Tibial artery (tissue), 4 donors: ENCODE measurements at regions not wholly inside any gene's neighbourhood (a gene's known extent, or its start where the extent isn't known, plus 50 kb on each side); places are given as distances from the start of the nearest gene placed in this dataset.
"Not testable (repeated sequence)": the region's sequence is repeated elsewhere in the genome, so short reads cannot be mapped to it uniquely, and the experiment has no call there.

Source experiments
- DNase-seq, 2 donors: peaks; one replicate each; pipeline ENCODE4 v3.0.0-alpha.2; 2019
- H3K27ac ChIP-seq, 2 donors: fragments of 200-600 bp; sonication (generic) in 1 of 2; 1 replicate in 1 of 2; 2 replicates in 1 of 2; pipeline ENCODE4 v1.5.1; 2018 to 2019; ENCODE audit warnings: mild to moderate bottlenecking in 1 of 2
- H3K27me3 ChIP-seq, 2 donors: fragments of 200-600 bp; sonication (generic) in 1 of 2; one replicate each; pipeline versions ENCODE4 v1.5.1 to v1.6.0; 2016 to 2019
- H3K36me3 ChIP-seq, 3 donors: fragments of 200-600 bp; sonication (generic) in 2 of 3; one replicate each; pipeline ENCODE4 v1.5.1; 2016 to 2019; ENCODE audit warnings: mild to moderate bottlenecking in 2 of 3
- H3K4me1 ChIP-seq, 4 donors: fragments of 200-600 bp; sonication (generic) in 2 of 4; 1 replicate in 3 of 4; 2 replicates in 1 of 4; pipeline ENCODE4 v1.5.1; 2016 to 2019
- H3K4me3 ChIP-seq, 2 donors: fragments of 200-600 bp; sonication (generic) in 1 of 2; 1 replicate in 1 of 2; 2 replicates in 1 of 2; pipeline ENCODE4 v1.5.1; 2018 to 2019; ENCODE audit warnings: mild to moderate bottlenecking in 2 of 2
- H3K9me3 ChIP-seq, 3 donors: fragments of 200-600 bp; sonication (generic) in 1 of 3; one replicate each; pipeline ENCODE4 v1.5.1; 2016 to 2019
- intact Hi-C: fragments of 100-400 bp; cut with DNase I; formaldehyde crosslinking; loops from one replicate; pipeline ENCODE4 v1.15.0; 2023; ENCODE audit warnings: low total_unique reads
- TF ChIP-seq, protein P1 (sequence below), 2 experiments: fragments of 200-600 bp in 1 of 2; fragments of 450-650 bp in 1 of 2; IDR thresholded peaks; one replicate each; pipeline ENCODE4 v1.5.1; 2017 to 2019; ENCODE audit warnings: antibody characterized with exemption in 2 of 2, mild to moderate bottlenecking in 1 of 2, moderate library complexity in 1 of 2

DNA sequence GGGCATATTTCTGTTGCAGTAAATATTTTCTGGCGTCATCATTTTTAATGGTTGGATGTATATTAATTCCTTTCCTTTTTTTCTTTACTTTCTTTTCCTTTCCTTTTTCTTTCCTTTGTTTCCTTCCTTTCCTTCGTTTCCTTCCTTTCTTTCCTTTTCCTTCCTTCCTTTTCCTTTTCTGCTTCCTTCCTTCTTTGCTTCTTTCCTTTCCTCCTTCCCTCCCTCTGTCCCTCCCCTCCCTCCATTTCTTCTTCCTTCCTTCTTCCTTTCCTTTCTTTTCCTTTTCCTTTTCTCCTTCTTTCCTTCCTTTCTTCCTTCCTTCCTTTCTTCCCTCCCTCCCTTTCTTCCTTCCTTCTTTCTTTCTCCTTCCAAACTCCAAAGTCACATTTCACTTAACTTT, 54.9 kb upstream of the LYSMD4 start:
- DNase-seq = no peak
- intact Hi-C loops = no loop called here
- no peaks in the 10 kb centered on the region for H3K36me3 ChIP-seq
- H3K4me1 ChIP-seq = no peaks in the 10 kb centered on the region
- no peaks in the 10 kb centered on the region for H3K27me3 ChIP-seq
- no peak overlapping the region for H3K4me3 ChIP-seq
- H3K9me3 ChIP-seq = no peaks in the 10 kb centered on the region
- H3K27ac ChIP-seq = no peak overlapping the region
- TF ChIP-seq, protein P1, sequence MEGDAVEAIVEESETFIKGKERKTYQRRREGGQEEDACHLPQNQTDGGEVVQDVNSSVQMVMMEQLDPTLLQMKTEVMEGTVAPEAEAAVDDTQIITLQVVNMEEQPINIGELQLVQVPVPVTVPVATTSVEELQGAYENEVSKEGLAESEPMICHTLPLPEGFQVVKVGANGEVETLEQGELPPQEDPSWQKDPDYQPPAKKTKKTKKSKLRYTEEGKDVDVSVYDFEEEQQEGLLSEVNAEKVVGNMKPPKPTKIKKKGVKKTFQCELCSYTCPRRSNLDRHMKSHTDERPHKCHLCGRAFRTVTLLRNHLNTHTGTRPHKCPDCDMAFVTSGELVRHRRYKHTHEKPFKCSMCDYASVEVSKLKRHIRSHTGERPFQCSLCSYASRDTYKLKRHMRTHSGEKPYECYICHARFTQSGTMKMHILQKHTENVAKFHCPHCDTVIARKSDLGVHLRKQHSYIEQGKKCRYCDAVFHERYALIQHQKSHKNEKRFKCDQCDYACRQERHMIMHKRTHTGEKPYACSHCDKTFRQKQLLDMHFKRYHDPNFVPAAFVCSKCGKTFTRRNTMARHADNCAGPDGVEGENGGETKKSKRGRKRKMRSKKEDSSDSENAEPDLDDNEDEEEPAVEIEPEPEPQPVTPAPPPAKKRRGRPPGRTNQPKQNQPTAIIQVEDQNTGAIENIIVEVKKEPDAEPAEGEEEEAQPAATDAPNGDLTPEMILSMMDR (IDR thresholded peaks at IDR 0.05) = no peak

DNA sequence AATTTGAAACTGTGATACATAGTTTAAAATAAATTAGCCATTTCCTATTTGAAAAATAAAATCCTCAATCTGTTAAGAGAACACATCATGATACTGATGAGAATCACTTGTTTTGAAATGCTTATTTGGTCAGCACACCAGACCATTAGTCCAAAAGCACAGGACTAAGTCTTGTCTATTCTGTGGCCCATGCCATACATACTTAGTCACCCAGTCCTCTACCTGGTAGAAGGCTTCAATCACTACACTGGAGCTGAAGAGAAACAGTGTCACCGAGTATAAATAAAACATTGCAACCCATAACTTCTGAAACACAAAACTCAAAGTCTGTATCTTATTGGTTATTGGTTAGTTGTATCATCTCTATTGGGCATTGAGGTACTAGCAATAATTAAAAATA, 51.6 kb upstream of the LYSMD4 start:
- H3K27ac ChIP-seq, H3K4me3 ChIP-seq, DNase-seq, H3K27me3 ChIP-seq, H3K4me1 ChIP-seq, intact Hi-C loops, H3K9me3 ChIP-seq, H3K36me3 ChIP-seq: not testable (repeated sequence)

DNA sequence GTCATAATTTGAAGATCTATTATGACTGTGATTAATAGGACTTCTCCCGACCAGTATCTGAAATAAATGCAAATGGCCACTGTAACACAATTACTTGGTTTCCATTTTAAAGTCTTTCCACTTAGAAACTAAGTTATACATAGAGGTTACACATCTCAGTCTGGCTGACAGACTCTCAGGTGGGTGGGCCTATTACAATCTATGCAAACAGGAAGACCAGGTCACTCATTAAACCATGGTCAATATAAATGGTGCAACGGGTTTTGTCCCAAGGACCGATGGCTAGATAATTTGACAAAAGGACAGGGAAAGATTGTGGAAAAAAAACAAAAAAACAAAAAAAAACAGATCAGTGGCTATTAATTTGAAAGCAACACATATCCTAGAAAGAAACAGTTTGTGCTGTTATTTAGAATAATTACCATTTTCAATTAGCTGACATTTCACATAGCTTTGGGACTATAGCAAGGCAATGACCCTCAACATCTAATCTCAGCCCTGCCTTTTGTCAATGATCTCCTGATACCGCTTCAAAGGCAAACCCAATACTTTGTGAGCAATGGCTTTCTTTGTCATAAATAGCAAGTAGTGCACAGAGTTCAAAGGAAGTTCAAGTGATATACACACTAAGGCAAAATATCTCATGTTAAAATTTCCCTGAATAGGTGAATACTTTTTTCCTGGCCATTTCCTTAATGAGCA, 50.8 kb upstream of the LYSMD4 start:
- H3K27me3 ChIP-seq, H3K36me3 ChIP-seq, intact Hi-C loops, DNase-seq, H3K9me3 ChIP-seq, H3K4me1 ChIP-seq, H3K4me3 ChIP-seq, H3K27ac ChIP-seq: not testable (repeated sequence)
